HEK293 (cell line): ENCODE measurements at regions not wholly inside any gene's neighbourhood (a gene's known extent, or its start where the extent isn't known, plus 50 kb on each side); places are given as distances from the start of the nearest gene placed in this dataset.

Source experiments
- CTCF ChIA-PET: fragments of 350-600 bp; formaldehyde crosslinking; extraction: SDS; loops from one replicate; lab custom pipeline; 2021; ENCODE audit warnings: antibody characterized with exemption; lab: Yijun Ruan, JAX
- POLR2A ChIA-PET: fragments of 300-600 bp; formaldehyde crosslinking; extraction: SDS; loops from one replicate; lab custom pipeline; 2020; ENCODE audit warnings: antibody characterized with exemption, inconsistent platforms; lab: Yijun Ruan, JAX
- H3K27ac ChIP-seq: fragments of 200-500 bp; sonication (Bioruptor generic); 2 replicates; pipeline ENCODE4 v1.5.1; 2014; ENCODE audit warnings: low read depth, low read length, control low read depth, inconsistent platforms; ENCODE audit errors: extremely low read depth
- H3K36me3 ChIP-seq, 2 experiments: fragments of 200-500 bp in 1 of 2; sonication (Bioruptor generic) in 1 of 2; 1 replicate in 1 of 2; 2 replicates in 1 of 2; pipeline ENCODE4 v1.5.1; 2014 to 2017; ENCODE audit warnings: inconsistent platforms in 2 of 2, low read length in 2 of 2; ENCODE audit not compliant: control insufficient read depth in 2 of 2, insufficient read depth in 1 of 2
- H3K4me1 ChIP-seq: fragments of 200-500 bp; sonication (Bioruptor generic); 2 replicates; pipeline ENCODE4 v1.5.1; 2014; ENCODE audit warnings: mild to moderate bottlenecking, low read length, inconsistent platforms; ENCODE audit not compliant: control insufficient read depth, insufficient read depth
- H3K4me3 ChIP-seq: 2 replicates; pipeline ENCODE4 v1.5.1; 2011; ENCODE audit warnings: low read depth, mild to moderate bottlenecking, control low read depth, low read length, moderate library complexity
- H3K9me3 ChIP-seq: fragments of 200-500 bp; sonication (Bioruptor generic); 2 replicates; pipeline ENCODE4 v1.5.1; 2014; ENCODE audit warnings: low read depth, low read length, inconsistent platforms; ENCODE audit not compliant: control insufficient read depth, insufficient read depth
- GLIS2 ChIP-seq: fragments of 450-650 bp; formaldehyde crosslinking; IDR thresholded peaks from 2 replicates; pipeline ENCODE4 v1.5.1; 2016; ENCODE audit warnings: missing biosample characterization, missing genetic modification characterization
- KLF16 ChIP-seq: fragments of 450-650 bp; formaldehyde crosslinking; IDR thresholded peaks from 2 replicates; pipeline ENCODE4 v1.5.1; 2017; ENCODE audit warnings: missing biosample characterization, missing genetic modification characterization
- KLF7 ChIP-seq: fragments of 450-650 bp; formaldehyde crosslinking; IDR thresholded peaks from 2 replicates; pipeline ENCODE4 v1.5.1; 2016; ENCODE audit warnings: missing biosample characterization, missing genetic modification characterization, borderline replicate concordance
- SALL2 ChIP-seq: fragments of 450-650 bp; formaldehyde crosslinking; IDR thresholded peaks from 2 replicates; pipeline ENCODE4 v1.5.0; 2017; ENCODE audit warnings: missing biosample characterization, mild to moderate bottlenecking, missing genetic modification characterization, borderline replicate concordance
- SCRT2 ChIP-seq: fragments of 450-650 bp; formaldehyde crosslinking; IDR thresholded peaks from 2 replicates; pipeline ENCODE4 v1.5.1; 2016; ENCODE audit warnings: missing biosample characterization, missing genetic modification characterization
- ZBTB1 ChIP-seq: fragments of 450-650 bp; formaldehyde crosslinking; IDR thresholded peaks from 2 replicates; pipeline ENCODE4 v1.5.1; 2016; ENCODE audit warnings: missing biosample characterization, missing genetic modification characterization
- ZNF138 ChIP-seq: fragments of 450-650 bp; formaldehyde crosslinking; IDR thresholded peaks from 2 replicates; pipeline ENCODE4 v1.5.1; 2016; ENCODE audit warnings: missing biosample characterization, missing genetic modification characterization, borderline replicate concordance
- ZNF146 ChIP-seq: fragments of 450-650 bp; formaldehyde crosslinking; IDR thresholded peaks from 2 replicates; pipeline ENCODE4 v1.5.1; 2016; ENCODE audit warnings: missing biosample characterization, missing genetic modification characterization
- ZNF155 ChIP-seq: fragments of 450-650 bp; formaldehyde crosslinking; IDR thresholded peaks from 2 replicates; pipeline ENCODE4 v1.5.1; 2016; ENCODE audit warnings: missing biosample characterization, missing genetic modification characterization
- ZNF16 ChIP-seq: fragments of 450-650 bp; formaldehyde crosslinking; IDR thresholded peaks from 2 replicates; pipeline ENCODE4 v1.5.1; 2016; ENCODE audit warnings: low read depth, missing biosample characterization, missing genetic modification characterization
- ZNF37A ChIP-seq: fragments of 450-650 bp; IDR thresholded peaks from 2 replicates; pipeline ENCODE4 v1.5.1; 2018; ENCODE audit warnings: missing biosample characterization, missing genetic modification characterization
- ZNF48 ChIP-seq: fragments of 450-650 bp; formaldehyde crosslinking; IDR thresholded peaks from 2 replicates; pipeline ENCODE4 v1.5.1; 2016; ENCODE audit warnings: missing biosample characterization, missing genetic modification characterization
- ZNF514 ChIP-seq: fragments of 450-650 bp; formaldehyde crosslinking; IDR thresholded peaks from 2 replicates; pipeline ENCODE4 v1.5.1; 2016; ENCODE audit warnings: missing biosample characterization, missing genetic modification characterization
- ZNF571 ChIP-seq: fragments of 450-650 bp; formaldehyde crosslinking; IDR thresholded peaks from 2 replicates; pipeline ENCODE4 v1.5.0; 2017; ENCODE audit warnings: missing biosample characterization, missing genetic modification characterization
- ZNF707 ChIP-seq: fragments of 450-650 bp; formaldehyde crosslinking; IDR thresholded peaks from 2 replicates; pipeline ENCODE4 v1.5.1; 2016; ENCODE audit warnings: missing biosample characterization, missing genetic modification characterization
- ZNF777 ChIP-seq: fragments of 450-650 bp; formaldehyde crosslinking; IDR thresholded peaks from 2 replicates; pipeline ENCODE4 v1.5.1; 2017; ENCODE audit warnings: missing biosample characterization, missing genetic modification characterization, borderline replicate concordance
- TF ChIP-seq, protein P1 (sequence below): fragments of 450-650 bp; formaldehyde crosslinking; IDR thresholded peaks from 2 replicates; pipeline ENCODE4; 2016; ENCODE audit warnings: missing biosample characterization, missing genetic modification characterization
- TF ChIP-seq, protein P2 (sequence below): fragments of 450-650 bp; formaldehyde crosslinking; conservative IDR thresholded peaks from 2 replicates; pipeline ENCODE4 v1.5.1; 2016; ENCODE audit warnings: low read depth, missing biosample characterization, missing genetic modification characterization

DNA sequence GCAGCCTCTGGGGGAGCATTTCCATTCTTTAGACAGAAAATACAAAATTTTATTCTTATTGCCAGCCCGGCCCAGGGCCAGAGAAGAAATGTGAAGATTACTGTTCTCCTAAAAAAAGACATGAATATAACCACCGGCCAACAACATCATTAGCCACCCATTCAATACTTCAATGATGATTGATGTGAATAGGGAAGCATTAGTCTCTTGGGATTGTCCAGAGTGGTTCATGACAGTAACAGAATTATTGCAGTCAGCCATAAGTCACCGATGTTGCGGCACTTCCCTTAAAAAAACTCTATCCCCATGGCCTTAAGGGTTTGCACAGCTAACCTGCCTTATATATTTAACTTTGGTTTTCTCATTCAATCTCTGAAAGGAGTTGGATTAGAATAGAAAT lies 418.7 kb downstream of the CENPC start (continued):
- TF ChIP-seq ZNF138 (tag by site-specific recombination) (no peak), SALL2 (tag by site-specific recombination) (no peak), KLF7 (no peak), ZNF16 (tag by site-specific recombination) (no peak)
- TF ChIP-seq, protein P1, sequence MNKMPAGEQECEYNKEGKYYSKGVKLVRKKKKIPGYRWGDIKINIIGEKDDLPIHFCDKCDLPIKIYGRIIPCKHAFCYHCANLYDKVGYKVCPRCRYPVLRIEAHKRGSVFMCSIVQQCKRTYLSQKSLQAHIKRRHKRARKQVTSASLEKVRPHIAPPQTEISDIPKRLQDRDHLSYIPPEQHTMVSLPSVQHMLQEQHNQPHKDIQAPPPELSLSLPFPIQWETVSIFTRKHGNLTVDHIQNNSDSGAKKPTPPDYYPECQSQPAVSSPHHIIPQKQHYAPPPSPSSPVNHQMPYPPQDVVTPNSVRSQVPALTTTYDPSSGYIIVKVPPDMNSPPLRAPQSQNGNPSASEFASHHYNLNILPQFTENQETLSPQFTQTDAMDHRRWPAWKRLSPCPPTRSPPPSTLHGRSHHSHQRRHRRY (tag by site-specific recombination), result no peak

DNA sequence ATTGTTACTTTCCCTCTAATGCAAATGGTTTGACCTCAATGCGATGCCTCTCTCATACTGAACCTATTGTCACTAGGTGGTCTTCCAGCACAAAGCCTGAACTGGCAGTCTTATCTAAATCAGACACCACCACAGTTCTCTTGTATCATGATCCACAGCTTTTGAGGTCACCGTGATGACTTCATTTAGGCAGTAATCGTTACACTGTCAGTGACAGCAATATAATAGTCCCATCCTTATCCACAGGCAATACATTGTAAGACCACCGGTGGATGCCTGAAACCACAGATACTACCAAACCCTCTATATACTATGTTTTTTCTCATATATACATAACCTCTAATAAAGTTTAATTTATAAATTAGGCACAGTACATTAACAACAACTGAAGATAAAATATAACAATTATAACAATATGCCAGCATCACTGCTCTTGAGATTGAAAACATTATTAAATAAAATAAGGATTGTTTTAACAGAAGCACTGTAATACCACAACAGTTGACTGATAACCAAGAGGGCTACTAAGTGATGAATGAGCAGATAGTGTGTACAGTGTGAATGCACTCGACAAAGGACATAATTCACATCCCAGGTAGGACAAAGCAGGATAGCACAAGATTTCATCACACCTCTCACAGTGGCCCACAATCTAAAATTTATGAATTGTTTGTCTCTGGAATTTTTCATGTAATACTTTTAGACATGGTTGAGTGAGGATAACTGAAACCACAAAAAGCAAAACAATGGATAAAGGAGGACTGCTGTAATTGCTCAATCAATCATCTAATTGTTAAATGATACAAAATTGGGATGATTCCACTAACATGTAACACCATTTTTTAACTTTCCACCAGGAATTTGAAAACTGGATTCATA lies 419.4 kb downstream of the CENPC start:
- CTCF ChIA-PET, result interaction anchor here (0.6 to 0.9 kb wide), 2 partner anchors 11 to 72 kb away, joined by 3 read pairs; no protein-coding TSS in a partner anchor
- Histone ChIP-seq H3K27ac (no peak overlapping the region), H3K36me3 (no peaks in the 10 kb centered on the region), H3K4me3 (no peak overlapping the region), H3K9me3 (no peaks in the 10 kb centered on the region), H3K4me1 (no peaks in the 10 kb centered on the region)
- no peak for TF ChIP-seq ZNF146 (tag by site-specific recombination)
- no peak for TF ChIP-seq KLF16 (tag by site-specific recombination)
- no peak for TF ChIP-seq SCRT2 (tag by site-specific recombination)
- no peak for TF ChIP-seq ZNF514
- TF ChIP-seq GLIS2 (tag by site-specific recombination), result no peak
- POLR2A ChIA-PET, result no interaction called here

DNA sequence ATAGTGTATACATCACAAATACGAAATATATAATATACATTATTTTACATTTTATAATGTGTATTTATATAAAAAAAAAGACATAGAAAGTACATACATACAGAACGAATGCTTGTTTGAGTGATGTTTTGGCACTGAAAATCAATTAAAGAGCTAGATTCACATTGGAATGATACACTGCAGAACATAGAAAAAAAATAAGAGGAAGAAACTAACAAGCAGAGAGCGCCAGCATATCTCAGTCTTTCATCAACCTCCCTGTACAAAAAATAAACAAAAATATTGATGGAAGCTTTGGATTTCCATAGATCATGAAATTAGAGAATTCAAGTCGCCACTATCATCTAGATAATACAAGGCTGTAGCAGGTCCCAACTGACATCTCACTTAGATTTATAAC lies 420.6 kb downstream of the CENPC start:
- CTCF ChIA-PET, result interaction anchor here (0.6 to 0.9 kb wide), 2 partner anchors 10 to 74 kb away, joined by 3 read pairs; no protein-coding TSS in a partner anchor
- H3K36me3 ChIP-seq, result no peaks in the 10 kb centered on the region
- H3K9me3 ChIP-seq, result no peaks in the 10 kb centered on the region
- H3K4me3 ChIP-seq, result no peak overlapping the region
- POLR2A ChIA-PET, result no interaction called here
- no peaks in the 10 kb centered on the region for H3K4me1 ChIP-seq
- no peak overlapping the region for H3K27ac ChIP-seq
- TF ChIP-seq ZNF155 (tag by site-specific recombination) (no peak), ZNF777 (tag by site-specific recombination) (no peak), ZBTB1 (no peak), ZNF707 (no peak), ZNF571 (tag by site-specific recombination) (no peak), ZNF48 (tag by site-specific recombination) (no peak), ZNF37A (tag by site-specific recombination) (no peak)
- TF ChIP-seq, protein P2, sequence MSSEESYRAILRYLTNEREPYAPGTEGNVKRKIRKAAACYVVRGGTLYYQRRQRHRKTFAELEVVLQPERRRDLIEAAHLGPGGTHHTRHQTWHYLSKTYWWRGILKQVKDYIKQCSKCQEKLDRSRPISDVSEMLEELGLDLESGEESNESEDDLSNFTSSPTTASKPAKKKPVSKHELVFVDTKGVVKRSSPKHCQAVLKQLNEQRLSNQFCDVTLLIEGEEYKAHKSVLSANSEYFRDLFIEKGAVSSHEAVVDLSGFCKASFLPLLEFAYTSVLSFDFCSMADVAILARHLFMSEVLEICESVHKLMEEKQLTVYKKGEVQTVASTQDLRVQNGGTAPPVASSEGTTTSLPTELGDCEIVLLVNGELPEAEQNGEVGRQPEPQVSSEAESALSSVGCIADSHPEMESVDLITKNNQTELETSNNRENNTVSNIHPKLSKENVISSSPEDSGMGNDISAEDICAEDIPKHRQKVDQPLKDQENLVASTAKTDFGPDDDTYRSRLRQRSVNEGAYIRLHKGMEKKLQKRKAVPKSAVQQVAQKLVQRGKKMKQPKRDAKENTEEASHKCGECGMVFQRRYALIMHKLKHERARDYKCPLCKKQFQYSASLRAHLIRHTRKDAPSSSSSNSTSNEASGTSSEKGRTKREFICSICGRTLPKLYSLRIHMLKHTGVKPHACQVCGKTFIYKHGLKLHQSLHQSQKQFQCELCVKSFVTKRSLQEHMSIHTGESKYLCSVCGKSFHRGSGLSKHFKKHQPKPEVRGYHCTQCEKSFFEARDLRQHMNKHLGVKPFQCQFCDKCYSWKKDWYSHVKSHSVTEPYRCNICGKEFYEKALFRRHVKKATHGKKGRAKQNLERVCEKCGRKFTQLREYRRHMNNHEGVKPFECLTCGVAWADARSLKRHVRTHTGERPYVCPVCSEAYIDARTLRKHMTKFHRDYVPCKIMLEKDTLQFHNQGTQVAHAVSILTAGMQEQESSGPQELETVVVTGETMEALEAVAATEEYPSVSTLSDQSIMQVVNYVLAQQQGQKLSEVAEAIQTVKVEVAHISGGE, result no peak
